ENCODE measurements at regions not wholly inside any gene's neighbourhood (a gene's known extent, or its start where the extent isn't known, plus 50 kb on each side); places are given as distances from the start of the nearest gene placed in this dataset.

- intact Hi-C loops (cut with DNase I; ENCODE audit: low total_unique reads): no loop called here
- no peak overlapping the region for H3K4me3 ChIP-seq
- WGBS, 5 donors: 82 to 92% (median 85%) methylated on average over 2 of the region's 2 CpGs
- H3K27me3 ChIP-seq (replicated peaks in 1 of 7): no peaks in the 10 kb centered on the region
- DNase-seq: no peak
- no peaks in the 10 kb centered on the region for H3K4me1 ChIP-seq
- no peak overlapping the region for H3K27ac ChIP-seq
- H3K36me3 ChIP-seq: no peaks in the 10 kb centered on the region
- no peaks in the 10 kb centered on the region for H3K9me3 ChIP-seq
- TF ChIP-seq POLR2AphosphoS5 (IDR thresholded peaks at IDR 0.05) (no peak), POLR2A (IDR thresholded peaks at IDR 0.05) (no peak)
- TF ChIP-seq, protein P1, sequence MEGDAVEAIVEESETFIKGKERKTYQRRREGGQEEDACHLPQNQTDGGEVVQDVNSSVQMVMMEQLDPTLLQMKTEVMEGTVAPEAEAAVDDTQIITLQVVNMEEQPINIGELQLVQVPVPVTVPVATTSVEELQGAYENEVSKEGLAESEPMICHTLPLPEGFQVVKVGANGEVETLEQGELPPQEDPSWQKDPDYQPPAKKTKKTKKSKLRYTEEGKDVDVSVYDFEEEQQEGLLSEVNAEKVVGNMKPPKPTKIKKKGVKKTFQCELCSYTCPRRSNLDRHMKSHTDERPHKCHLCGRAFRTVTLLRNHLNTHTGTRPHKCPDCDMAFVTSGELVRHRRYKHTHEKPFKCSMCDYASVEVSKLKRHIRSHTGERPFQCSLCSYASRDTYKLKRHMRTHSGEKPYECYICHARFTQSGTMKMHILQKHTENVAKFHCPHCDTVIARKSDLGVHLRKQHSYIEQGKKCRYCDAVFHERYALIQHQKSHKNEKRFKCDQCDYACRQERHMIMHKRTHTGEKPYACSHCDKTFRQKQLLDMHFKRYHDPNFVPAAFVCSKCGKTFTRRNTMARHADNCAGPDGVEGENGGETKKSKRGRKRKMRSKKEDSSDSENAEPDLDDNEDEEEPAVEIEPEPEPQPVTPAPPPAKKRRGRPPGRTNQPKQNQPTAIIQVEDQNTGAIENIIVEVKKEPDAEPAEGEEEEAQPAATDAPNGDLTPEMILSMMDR (IDR thresholded peaks at IDR 0.05 in 8 of 11, conservative IDR thresholded peaks at IDR 0.05 in 3 of 11): no peak
These were observed 445.7 kb downstream of the ADRA2A start for GRCh38 chr10:111522551-111522950.

DNA sequence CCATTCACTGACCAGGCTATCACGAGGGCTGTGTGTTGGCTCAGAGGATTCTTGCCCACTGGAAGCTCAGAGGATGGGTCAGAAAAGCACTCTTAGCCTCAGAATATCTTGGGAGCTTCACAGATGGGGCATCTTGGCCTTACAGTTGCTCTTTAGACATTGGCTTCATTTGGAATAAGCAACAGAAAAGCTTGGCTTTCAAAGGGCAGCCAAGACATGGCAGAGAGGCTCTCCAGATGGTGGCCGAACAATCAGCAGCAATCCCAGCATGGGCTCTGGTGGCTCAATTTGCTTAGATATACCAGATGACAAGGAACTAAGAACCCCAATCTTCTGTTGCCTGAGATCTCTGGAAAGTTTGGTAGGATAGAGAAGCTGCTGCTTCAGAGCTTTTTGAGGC lies 446.2 kb downstream of the ADRA2A start:
- Histone ChIP-seq H3K4me3 (no peak overlapping the region), H3K4me1 (no peaks in the 10 kb centered on the region), H3K9me3 (no peaks in the 10 kb centered on the region), H3K27me3 (replicated peaks in 1 of 7) (no peaks in the 10 kb centered on the region), H3K27ac (no peak overlapping the region), H3K36me3 (no peaks in the 10 kb centered on the region)
- WGBS, 5 donors: 73 to 82% (median 78%) methylated on average over 2 of the region's 2 CpGs
- TF ChIP-seq POLR2AphosphoS5 (IDR thresholded peaks at IDR 0.05) (no peak), POLR2A (IDR thresholded peaks at IDR 0.05) (no peak)
- TF ChIP-seq, protein P1 (IDR thresholded peaks at IDR 0.05 in 8 of 11, conservative IDR thresholded peaks at IDR 0.05 in 3 of 11): no peak
- no peak for DNase-seq
- intact Hi-C loops (cut with DNase I; ENCODE audit: low total_unique reads): no loop called here

DNA sequence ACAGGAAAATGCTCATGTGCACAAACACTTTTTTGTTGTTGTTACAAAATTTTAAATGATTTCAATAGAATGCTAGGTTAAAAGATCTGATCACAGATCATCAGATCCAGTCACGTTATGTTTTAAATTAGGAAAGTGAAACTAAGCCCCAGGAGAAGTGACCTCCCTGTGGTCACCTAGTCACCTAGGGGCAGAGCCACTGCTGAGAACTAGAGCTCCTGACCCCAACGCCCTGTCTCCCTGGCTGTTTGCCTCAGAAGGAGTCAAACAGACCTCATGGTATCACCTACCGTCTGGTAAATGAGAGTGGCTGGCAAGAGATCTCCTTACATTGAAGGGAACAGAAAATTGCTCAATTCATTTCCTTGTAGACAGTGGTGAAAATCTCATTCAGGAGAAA lies 447.3 kb downstream of the ADRA2A start:
- Histone ChIP-seq H3K27me3 (replicated peaks in 1 of 7) (no peaks in the 10 kb centered on the region), H3K27ac (no peak overlapping the region), H3K9me3 (no peaks in the 10 kb centered on the region), H3K4me3 (no peak overlapping the region), H3K4me1 (no peaks in the 10 kb centered on the region), H3K36me3 (no peaks in the 10 kb centered on the region)
- intact Hi-C loops (cut with DNase I; ENCODE audit: low total_unique reads): no loop called here
- no peak for DNase-seq
- WGBS, 5 donors: 66 to 78% (median 68%) methylated on average over 3 of the region's 3 CpGs
- TF ChIP-seq POLR2AphosphoS5 (IDR thresholded peaks at IDR 0.05) (no peak), POLR2A (IDR thresholded peaks at IDR 0.05) (no peak)
- TF ChIP-seq, protein P1 (IDR thresholded peaks at IDR 0.05 in 8 of 11, conservative IDR thresholded peaks at IDR 0.05 in 3 of 11): no peak

GRCh38 chr10:111525696-111526095 lies 448.9 kb downstream of the ADRA2A start:
- Histone ChIP-seq H3K36me3 (no peaks in the 10 kb centered on the region), H3K27ac (no peak overlapping the region), H3K4me3 (no peak overlapping the region), H3K27me3 (replicated peaks in 1 of 7) (no peaks in the 10 kb centered on the region), H3K4me1 (no peaks in the 10 kb centered on the region), H3K9me3 (no peaks in the 10 kb centered on the region)
- no peak for DNase-seq
- intact Hi-C loops (cut with DNase I; ENCODE audit: low total_unique reads): no loop called here
- TF ChIP-seq, protein P1 (IDR thresholded peaks at IDR 0.05 in 8 of 11, conservative IDR thresholded peaks at IDR 0.05 in 3 of 11): no peak
- TF ChIP-seq POLR2AphosphoS5 (IDR thresholded peaks at IDR 0.05) (no peak), POLR2A (IDR thresholded peaks at IDR 0.05) (no peak)

All from spleen (tissue), 11 donors.